SK-N-SH (cell line): ENCODE measurements at regions not wholly inside any gene's neighbourhood (a gene's known extent, or its start where the extent isn't known, plus 50 kb on each side); places are given as distances from the start of the nearest gene placed in this dataset.

Source experiments
- CHD2 ChIP-seq: fragments of 150-350 bp; IDR thresholded peaks from 2 replicates; pipeline ENCODE4 v1.6.1; 2018; ENCODE audit warnings: low read length; ENCODE audit not compliant: partially characterized antibody
- GABPA ChIP-seq: IDR thresholded peaks from 2 replicates; pipeline ENCODE4 v1.4.0; 2012; ENCODE audit warnings: low read depth, mild to moderate bottlenecking
- RXRA ChIP-seq: IDR thresholded peaks from 2 replicates; pipeline ENCODE4 v1.4.0; 2012; ENCODE audit warnings: low read depth, mild to moderate bottlenecking, borderline replicate concordance
- SIN3A ChIP-seq: IDR thresholded peaks from 2 replicates; pipeline ENCODE4 v1.6.1; 2012; ENCODE audit warnings: low read depth, mild to moderate bottlenecking, low read length, moderate library complexity, borderline replicate concordance
- TAF1 ChIP-seq: IDR thresholded peaks from 2 replicates; pipeline ENCODE4 v1.6.1; 2012; ENCODE audit warnings: low read depth, mild to moderate bottlenecking, low read length, moderate library complexity, borderline replicate concordance
- TF ChIP-seq, protein P1 (sequence below): fragments of 200-600 bp; sonication (generic); IDR thresholded peaks from 2 replicates; pipeline ENCODE4 v1.6.1; 2017; ENCODE audit warnings: antibody characterized with exemption, mild to moderate bottlenecking, moderate library complexity
- TF ChIP-seq, protein P2 (sequence below): IDR thresholded peaks from 2 replicates; pipeline ENCODE4; 2012

DNA sequence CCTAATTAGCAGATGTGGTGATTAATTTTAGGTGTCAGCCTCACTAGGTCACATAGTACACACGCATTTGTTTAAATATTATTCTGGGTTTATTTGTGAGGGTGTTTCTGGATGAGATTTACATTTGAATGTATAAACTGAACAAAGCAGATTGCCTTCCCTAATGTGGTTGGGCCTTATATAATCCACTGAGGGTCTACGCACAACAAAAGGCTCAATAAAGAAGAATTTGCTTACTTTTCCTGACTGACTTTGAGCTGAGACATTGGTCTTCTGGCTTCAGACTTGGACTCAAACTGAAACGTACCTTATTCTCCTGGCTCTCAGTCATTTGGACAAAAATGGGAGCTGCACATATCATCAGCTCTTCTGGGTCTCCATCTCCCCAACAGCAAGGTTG lies 1132.3 kb upstream of the FLRT2 start:
- TF ChIP-seq, protein P1, sequence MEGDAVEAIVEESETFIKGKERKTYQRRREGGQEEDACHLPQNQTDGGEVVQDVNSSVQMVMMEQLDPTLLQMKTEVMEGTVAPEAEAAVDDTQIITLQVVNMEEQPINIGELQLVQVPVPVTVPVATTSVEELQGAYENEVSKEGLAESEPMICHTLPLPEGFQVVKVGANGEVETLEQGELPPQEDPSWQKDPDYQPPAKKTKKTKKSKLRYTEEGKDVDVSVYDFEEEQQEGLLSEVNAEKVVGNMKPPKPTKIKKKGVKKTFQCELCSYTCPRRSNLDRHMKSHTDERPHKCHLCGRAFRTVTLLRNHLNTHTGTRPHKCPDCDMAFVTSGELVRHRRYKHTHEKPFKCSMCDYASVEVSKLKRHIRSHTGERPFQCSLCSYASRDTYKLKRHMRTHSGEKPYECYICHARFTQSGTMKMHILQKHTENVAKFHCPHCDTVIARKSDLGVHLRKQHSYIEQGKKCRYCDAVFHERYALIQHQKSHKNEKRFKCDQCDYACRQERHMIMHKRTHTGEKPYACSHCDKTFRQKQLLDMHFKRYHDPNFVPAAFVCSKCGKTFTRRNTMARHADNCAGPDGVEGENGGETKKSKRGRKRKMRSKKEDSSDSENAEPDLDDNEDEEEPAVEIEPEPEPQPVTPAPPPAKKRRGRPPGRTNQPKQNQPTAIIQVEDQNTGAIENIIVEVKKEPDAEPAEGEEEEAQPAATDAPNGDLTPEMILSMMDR: no peak
- no peak for TF ChIP-seq CHD2
- no peak for TF ChIP-seq TAF1
- no peak for TF ChIP-seq SIN3A
- TF ChIP-seq, protein P2, sequence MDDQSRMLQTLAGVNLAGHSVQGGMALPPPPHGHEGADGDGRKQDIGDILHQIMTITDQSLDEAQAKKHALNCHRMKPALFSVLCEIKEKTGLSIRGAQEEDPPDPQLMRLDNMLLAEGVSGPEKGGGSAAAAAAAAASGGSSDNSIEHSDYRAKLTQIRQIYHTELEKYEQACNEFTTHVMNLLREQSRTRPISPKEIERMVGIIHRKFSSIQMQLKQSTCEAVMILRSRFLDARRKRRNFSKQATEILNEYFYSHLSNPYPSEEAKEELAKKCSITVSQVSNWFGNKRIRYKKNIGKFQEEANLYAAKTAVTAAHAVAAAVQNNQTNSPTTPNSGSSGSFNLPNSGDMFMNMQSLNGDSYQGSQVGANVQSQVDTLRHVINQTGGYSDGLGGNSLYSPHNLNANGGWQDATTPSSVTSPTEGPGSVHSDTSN: no peak
- TF ChIP-seq RXRA: no peak
- no peak for TF ChIP-seq GABPA
